Panc1 (cell line): ENCODE measurements at regions not wholly inside any gene's neighbourhood (a gene's known extent, or its start where the extent isn't known, plus 50 kb on each side); places are given as distances from the start of the nearest gene placed in this dataset.

ENCODE experiments used
- ATAC-seq: fragments of 200-7000 bp; cut with Tn5 transposase; 2 replicates; pipeline ENCODE4 v1.9.1; 2020; ENCODE audit warnings: mild to moderate bottlenecking, moderate library complexity
- BruUV-seq: library from RNA; stranded (reverse); fragments of 400-500 nt; replicated peaks from 2 replicates; lab custom pipeline; 2021; lab: Mats Ljungman, UMichigan
- CTCF ChIA-PET: fragments of 300-600 bp; sonication (Branson Sonifier 250); formaldehyde crosslinking; loops from one replicate; lab custom pipeline; 2022; ENCODE audit warnings: antibody characterized with exemption; lab: Charles Lee
- POLR2A ChIA-PET: fragments of 300-600 bp; sonication (Branson Sonifier 250); formaldehyde crosslinking; loops from one replicate; lab custom pipeline; 2022; ENCODE audit warnings: antibody characterized with exemption; lab: Charles Lee
- DNase-seq: peaks from one replicate; pipeline ENCODE4 v3.0.0-alpha.2; 2010; ENCODE audit warnings: low read depth, low spot score
- H3K27ac ChIP-seq: 2 replicates; pipeline ENCODE4 v1.5.1; 2011; ENCODE audit warnings: mild to moderate bottlenecking, low read length, inconsistent platforms
- H3K27me3 ChIP-seq: fragments of 200-500 bp; sonication (Bioruptor generic); 2 replicates; pipeline ENCODE4 v1.6.0; 2014; ENCODE audit warnings: low read length, inconsistent platforms; ENCODE audit not compliant: control insufficient read depth, insufficient read depth
- H3K36me3 ChIP-seq: fragments of 200-500 bp; sonication (Bioruptor generic); 2 replicates; pipeline ENCODE4 v1.5.1; 2014; ENCODE audit warnings: inconsistent platforms, mild to moderate bottlenecking, low read length, moderate library complexity; ENCODE audit not compliant: control insufficient read depth, insufficient read depth
- H3K4me1 ChIP-seq: 2 replicates; pipeline ENCODE4 v1.5.1; 2011; ENCODE audit warnings: inconsistent platforms, mild to moderate bottlenecking, low read length, moderate library complexity; ENCODE audit not compliant: control insufficient read depth, insufficient read depth
- H3K4me3 ChIP-seq, 2 experiments: 2 replicates each; pipeline ENCODE4 v1.5.1; 2011 to 2012; ENCODE audit warnings: low read depth in 2 of 2, low read length in 2 of 2, mild to moderate bottlenecking in 2 of 2, inconsistent platforms in 1 of 2, moderate library complexity in 1 of 2
- H3K9me3 ChIP-seq: fragments of 200-500 bp; sonication (Bioruptor generic); 2 replicates; pipeline ENCODE4 v1.5.1; 2014; ENCODE audit warnings: low read depth, mild to moderate bottlenecking, inconsistent platforms, low read length, moderate library complexity; ENCODE audit not compliant: control insufficient read depth, insufficient read depth
- POLR2AphosphoS5 ChIP-seq: IDR thresholded peaks from 2 replicates; pipeline ENCODE4 v1.6.1; 2012; ENCODE audit warnings: mild to moderate bottlenecking, low read depth, low read length, moderate library complexity
- SIN3A ChIP-seq: IDR thresholded peaks from 2 replicates; pipeline ENCODE4 v1.6.1; 2012; ENCODE audit warnings: low read depth, mild to moderate bottlenecking, low read length, moderate library complexity, borderline replicate concordance; ENCODE audit not compliant: insufficient read depth
- TCF7L2 ChIP-seq: IDR thresholded peaks from 2 replicates; pipeline ENCODE4 v1.6.1; 2011; ENCODE audit warnings: mild to moderate bottlenecking, low read depth, low read length, inconsistent platforms
- in situ Hi-C: cut with HindIII; loops from 2 replicates; pipeline ENCODE4 v1.10.0; 2016; ENCODE audit warnings: low sequenced_read_pairs, low pct_unique_long_range_greater_than_20kb
- intact Hi-C: fragments of 100-400 bp; cut with micrococcal nuclease; formaldehyde crosslinking; loops from one replicate; pipeline ENCODE4 v1.10.0; 2022; ENCODE audit not compliant: unreplicated experiment
- TF ChIP-seq, protein P1 (sequence below), 2 experiments: IDR thresholded peaks; 2 replicates each; pipeline ENCODE4 v1.6.1; 2011 to 2012; ENCODE audit warnings: low read depth in 2 of 2, control low read depth in 1 of 2, low read length in 1 of 2, mild to moderate bottlenecking in 1 of 2, moderate library complexity in 1 of 2; ENCODE audit not compliant: insufficient read depth in 1 of 2
- TF ChIP-seq, protein P2 (sequence below): fragments of 450-650 bp; IDR thresholded peaks from 2 replicates; pipeline ENCODE4 v1.5.1; 2017; ENCODE audit warnings: mild to moderate bottlenecking

DNA sequence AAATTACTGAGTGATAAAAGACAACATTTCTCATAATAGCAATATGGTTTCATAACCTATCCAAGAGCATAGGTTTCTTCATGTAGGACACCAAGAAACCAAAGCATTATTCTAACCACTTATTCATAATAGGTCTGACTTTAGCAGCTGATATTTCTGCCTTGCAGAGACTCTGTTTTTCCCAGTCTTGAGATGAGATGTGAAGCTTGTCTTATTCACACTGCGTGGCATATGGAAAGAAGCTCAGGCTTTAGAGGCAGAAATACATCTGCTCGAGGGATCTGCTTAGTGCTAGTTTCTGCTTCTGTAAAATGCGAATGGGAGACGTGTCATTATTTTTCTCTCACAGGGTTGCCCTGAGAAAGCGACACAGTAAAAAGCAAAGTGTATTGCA lies 232.0 kb upstream of the SPRY2 start:
- intact Hi-C loops (no loop called here), in situ Hi-C loops (no loop called here)
- Histone ChIP-seq H3K9me3 (no peaks in the 10 kb centered on the region), H3K36me3 (no peaks in the 10 kb centered on the region), H3K4me1 (no peaks in the 10 kb centered on the region), H3K27me3 (no peaks in the 10 kb centered on the region), H3K27ac (no peak overlapping the region), H3K4me3 (no peak overlapping the region)
- ATAC-seq = no peak
- no peak for DNase-seq
- no TSS peak for BruUV-seq
- POLR2A ChIA-PET = no interaction called here
- CTCF ChIA-PET = no interaction called here
- TF ChIP-seq POLR2AphosphoS5 (no peak), TCF7L2 (no peak), SIN3A (no peak)
- TF ChIP-seq, protein P1, sequence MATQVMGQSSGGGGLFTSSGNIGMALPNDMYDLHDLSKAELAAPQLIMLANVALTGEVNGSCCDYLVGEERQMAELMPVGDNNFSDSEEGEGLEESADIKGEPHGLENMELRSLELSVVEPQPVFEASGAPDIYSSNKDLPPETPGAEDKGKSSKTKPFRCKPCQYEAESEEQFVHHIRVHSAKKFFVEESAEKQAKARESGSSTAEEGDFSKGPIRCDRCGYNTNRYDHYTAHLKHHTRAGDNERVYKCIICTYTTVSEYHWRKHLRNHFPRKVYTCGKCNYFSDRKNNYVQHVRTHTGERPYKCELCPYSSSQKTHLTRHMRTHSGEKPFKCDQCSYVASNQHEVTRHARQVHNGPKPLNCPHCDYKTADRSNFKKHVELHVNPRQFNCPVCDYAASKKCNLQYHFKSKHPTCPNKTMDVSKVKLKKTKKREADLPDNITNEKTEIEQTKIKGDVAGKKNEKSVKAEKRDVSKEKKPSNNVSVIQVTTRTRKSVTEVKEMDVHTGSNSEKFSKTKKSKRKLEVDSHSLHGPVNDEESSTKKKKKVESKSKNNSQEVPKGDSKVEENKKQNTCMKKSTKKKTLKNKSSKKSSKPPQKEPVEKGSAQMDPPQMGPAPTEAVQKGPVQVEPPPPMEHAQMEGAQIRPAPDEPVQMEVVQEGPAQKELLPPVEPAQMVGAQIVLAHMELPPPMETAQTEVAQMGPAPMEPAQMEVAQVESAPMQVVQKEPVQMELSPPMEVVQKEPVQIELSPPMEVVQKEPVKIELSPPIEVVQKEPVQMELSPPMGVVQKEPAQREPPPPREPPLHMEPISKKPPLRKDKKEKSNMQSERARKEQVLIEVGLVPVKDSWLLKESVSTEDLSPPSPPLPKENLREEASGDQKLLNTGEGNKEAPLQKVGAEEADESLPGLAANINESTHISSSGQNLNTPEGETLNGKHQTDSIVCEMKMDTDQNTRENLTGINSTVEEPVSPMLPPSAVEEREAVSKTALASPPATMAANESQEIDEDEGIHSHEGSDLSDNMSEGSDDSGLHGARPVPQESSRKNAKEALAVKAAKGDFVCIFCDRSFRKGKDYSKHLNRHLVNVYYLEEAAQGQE (IDR thresholded peaks at IDR 0.05; ENCODE audit: insufficient read depth in 1 of 2, low read depth in 2 of 2, low read length in 1 of 2) = no peak
- TF ChIP-seq, protein P2, sequence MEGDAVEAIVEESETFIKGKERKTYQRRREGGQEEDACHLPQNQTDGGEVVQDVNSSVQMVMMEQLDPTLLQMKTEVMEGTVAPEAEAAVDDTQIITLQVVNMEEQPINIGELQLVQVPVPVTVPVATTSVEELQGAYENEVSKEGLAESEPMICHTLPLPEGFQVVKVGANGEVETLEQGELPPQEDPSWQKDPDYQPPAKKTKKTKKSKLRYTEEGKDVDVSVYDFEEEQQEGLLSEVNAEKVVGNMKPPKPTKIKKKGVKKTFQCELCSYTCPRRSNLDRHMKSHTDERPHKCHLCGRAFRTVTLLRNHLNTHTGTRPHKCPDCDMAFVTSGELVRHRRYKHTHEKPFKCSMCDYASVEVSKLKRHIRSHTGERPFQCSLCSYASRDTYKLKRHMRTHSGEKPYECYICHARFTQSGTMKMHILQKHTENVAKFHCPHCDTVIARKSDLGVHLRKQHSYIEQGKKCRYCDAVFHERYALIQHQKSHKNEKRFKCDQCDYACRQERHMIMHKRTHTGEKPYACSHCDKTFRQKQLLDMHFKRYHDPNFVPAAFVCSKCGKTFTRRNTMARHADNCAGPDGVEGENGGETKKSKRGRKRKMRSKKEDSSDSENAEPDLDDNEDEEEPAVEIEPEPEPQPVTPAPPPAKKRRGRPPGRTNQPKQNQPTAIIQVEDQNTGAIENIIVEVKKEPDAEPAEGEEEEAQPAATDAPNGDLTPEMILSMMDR = no peak

DNA sequence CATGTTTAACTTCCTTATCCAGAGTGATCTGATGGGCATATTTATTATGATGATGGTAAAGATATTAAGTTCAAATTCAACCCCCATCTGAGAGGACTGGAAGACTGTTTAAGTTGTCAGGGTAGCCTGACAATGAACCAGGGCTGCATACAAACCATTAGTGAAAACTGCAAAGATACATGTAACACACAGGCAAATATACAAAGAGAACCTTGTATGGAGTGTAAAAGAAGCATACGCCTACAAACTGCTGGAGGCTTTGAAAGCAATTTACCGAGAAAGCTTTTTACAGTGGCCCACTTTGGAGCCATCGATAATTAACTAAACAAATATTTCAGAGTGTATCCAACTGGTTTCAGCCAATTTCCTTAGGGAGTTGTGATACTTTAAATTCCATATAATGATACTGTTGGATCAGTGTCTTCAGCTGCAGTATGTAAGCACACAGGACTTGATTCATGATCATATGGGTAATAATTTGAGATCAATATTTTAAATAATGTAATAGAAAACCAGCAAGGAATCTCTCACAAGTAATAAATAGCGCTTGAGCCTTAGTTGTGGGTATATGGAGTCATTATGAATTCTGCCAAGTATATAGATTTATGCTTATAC lies 231.5 kb upstream of the SPRY2 start:
- ATAC-seq (no peak), DNase-seq (no peak)
- no peak overlapping the region for H3K4me3 ChIP-seq
- no peaks in the 10 kb centered on the region for H3K9me3 ChIP-seq
- intact Hi-C loops = no loop called here
- ChIA-PET POLR2A (no interaction called here), CTCF (no interaction called here)
- in situ Hi-C loops = no loop called here
- no peaks in the 10 kb centered on the region for H3K27me3 ChIP-seq
- no peaks in the 10 kb centered on the region for H3K4me1 ChIP-seq
- no peak overlapping the region for H3K27ac ChIP-seq
- TF ChIP-seq SIN3A = no peak
- TF ChIP-seq, protein P2 = no peak
- no peak for TF ChIP-seq POLR2AphosphoS5
- TF ChIP-seq, protein P1 (IDR thresholded peaks at IDR 0.05; ENCODE audit: insufficient read depth in 1 of 2, low read depth in 2 of 2, low read length in 1 of 2) = no peak
- no peak for TF ChIP-seq TCF7L2
- H3K36me3 ChIP-seq = no peaks in the 10 kb centered on the region
- BruUV-seq = no TSS peak
